ENCODE measurements at regions not wholly inside any gene's neighbourhood (a gene's known extent, or its start where the extent isn't known, plus 50 kb on each side); places are given as distances from the start of the nearest gene placed in this dataset.

DNA sequence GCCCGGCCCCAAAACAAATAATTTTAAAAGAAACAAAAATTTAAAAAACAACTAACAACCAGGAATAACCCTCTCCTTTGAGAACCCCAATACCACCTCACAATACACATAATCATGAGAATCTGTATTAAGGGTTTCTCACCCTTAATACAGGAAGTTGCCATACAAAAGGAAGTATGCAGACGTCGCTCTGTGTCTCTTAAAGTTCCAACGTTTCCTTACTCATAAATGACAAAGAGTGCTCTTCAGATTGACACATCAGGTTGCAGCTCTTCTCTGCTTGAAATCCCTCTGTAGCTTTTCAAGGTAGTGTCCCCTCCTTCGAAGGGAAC is 73.9 kb upstream of the IRF2 start:
- TF ChIP-seq CTCF (IDR thresholded peaks at IDR 0.05; ENCODE audit: borderline replicate concordance, extremely low read depth, low read length, poor library complexity, severe bottlenecking), result no peak
- TF ChIP-seq EZH2 (IDR thresholded peaks at IDR 0.05; ENCODE audit: borderline replicate concordance, low read depth, low read length, severe bottlenecking), result no peak

Measured in DND-41 (cell line).